ENCODE measurements at regions not wholly inside any gene's neighbourhood (a gene's known extent, or its start where the extent isn't known, plus 50 kb on each side); places are given as distances from the start of the nearest gene placed in this dataset.

GRCh38 chr4:35912174-35912573, 332.1 kb downstream of the ARAP2 start:
- TF ChIP-seq POLR2A (IDR thresholded peaks at IDR 0.05; ENCODE audit: low read length) = no peak
- TF ChIP-seq GATA1 (IDR thresholded peaks at IDR 0.05; ENCODE audit: low read depth, low read length) = no peak
